K562 (cell line): ENCODE measurements at regions not wholly inside any gene's neighbourhood (a gene's known extent, or its start where the extent isn't known, plus 50 kb on each side); places are given as distances from the start of the nearest gene placed in this dataset.

Source experiments
- ATAC-seq: fragments of 200-7000 bp; cut with Tn5 transposase; 3 replicates; pipeline ENCODE4 v1.9.1; 2020; ENCODE audit warnings: moderate library complexity
- BruUV-seq: library from RNA; stranded (reverse); fragments of 400-500 nt; replicated peaks from 2 replicates; lab custom pipeline; 2021; lab: Mats Ljungman, UMichigan
- CTCF ChIA-PET: fragments of 300-600 bp; formaldehyde crosslinking; extraction: SDS; loops from one replicate; lab custom pipeline; 2021; ENCODE audit warnings: low intra/inter-chr PET ratio; lab: Yijun Ruan, JAX
- POLR2A ChIA-PET: fragments of 300-600, 350-650 bp; sonication (Branson Sonifier 250); formaldehyde crosslinking; extraction: SDS; loops from one replicate; lab custom pipeline; 2021; ENCODE audit warnings: antibody characterized with exemption, inconsistent platforms; lab: Yijun Ruan, JAX
- DNase-seq, 4 experiments: peaks; one replicate each; pipeline versions ENCODE4 v3.0.0 to v3.0.0-alpha.2; 2011 to 2018; ENCODE audit warnings: low spot score in 3 of 4, mixed read lengths in 3 of 4; ENCODE audit errors: extremely low read depth in 1 of 4
- FAIRE-seq: peaks from 2 replicates; lab custom pipeline; 2011; peaks lifted over from hg19 to GRCh38; lab: Jason Lieb, UNC
- H2AFZ ChIP-seq: 2 replicates; pipeline ENCODE4 v1.6.0; 2011; ENCODE audit warnings: low read depth, low read length, control low read depth, inconsistent platforms
- H3K27ac ChIP-seq: fragments of 200-600 bp; 3 replicates; pipeline ENCODE4 v1.8.0; 2011; ENCODE audit warnings: low read depth, mild to moderate bottlenecking, control low read depth, inconsistent platforms, low read length, moderate library complexity, mixed read lengths; ENCODE audit errors: extremely low read depth
- H3K27me3 ChIP-seq, 2 experiments: fragments of 300-600 bp in 1 of 2; 2 replicates in 1 of 2; 3 replicates in 1 of 2; pipeline versions ENCODE4 v1.6.0 to v1.8.0; 2011; ENCODE audit warnings: inconsistent platforms in 2 of 2, low read length in 2 of 2, mild to moderate bottlenecking in 1 of 2, mixed read lengths in 1 of 2, moderate library complexity in 1 of 2; ENCODE audit not compliant: control insufficient read depth in 2 of 2, insufficient read depth in 2 of 2
- H3K36me3 ChIP-seq: fragments of 300-600 bp; 3 replicates; pipeline ENCODE4 v1.8.0; 2011; ENCODE audit warnings: mild to moderate bottlenecking, low read length, inconsistent platforms; ENCODE audit not compliant: control insufficient read depth, insufficient read depth
- H3K4me1 ChIP-seq, 2 experiments: fragments of 200-600 bp in 1 of 2; replicated peaks in 1 of 2; 2 replicates in 1 of 2; 3 replicates in 1 of 2; pipeline versions ENCODE4 v1.5.1 to v1.8.0; 2011; ENCODE audit warnings: inconsistent platforms in 2 of 2, low read length in 2 of 2, mild to moderate bottlenecking in 1 of 2, mixed read lengths in 1 of 2, moderate library complexity in 1 of 2; ENCODE audit not compliant: control insufficient read depth in 2 of 2, insufficient read depth in 2 of 2
- H3K4me2 ChIP-seq: 2 replicates; pipeline ENCODE4 v1.6.1; 2011; ENCODE audit warnings: low read length, control low read depth, inconsistent platforms, mixed read lengths; ENCODE audit not compliant: insufficient read depth
- H3K4me3 ChIP-seq: fragments of 200-600 bp; sonication (generic), shearing (Covaris generic); 2 replicates; pipeline ENCODE4 v1.5.1; 2016; ENCODE audit warnings: control low read depth, inconsistent platforms
- H3K79me2 ChIP-seq: fragments of 200-600 bp; 3 replicates; pipeline ENCODE4 v1.8.0; 2011; ENCODE audit warnings: low read length, inconsistent platforms; ENCODE audit not compliant: control insufficient read depth, insufficient read depth
- H3K9ac ChIP-seq, 2 experiments: 2 replicates each; pipeline versions ENCODE4 v1.6.0 to v1.6.1; 2011; ENCODE audit warnings: low read depth in 2 of 2, low read length in 2 of 2, control low read depth in 1 of 2, inconsistent platforms in 1 of 2, mild to moderate bottlenecking in 1 of 2, mixed read lengths in 1 of 2; ENCODE audit not compliant: insufficient read depth in 1 of 2
- H3K9me1 ChIP-seq: one replicate; pipeline ENCODE4 v1.6.0; 2011; ENCODE audit warnings: inconsistent platforms, mild to moderate bottlenecking, low read length, moderate library complexity; ENCODE audit not compliant: control insufficient read depth, insufficient read depth
- H3K9me3 ChIP-seq: replicated peaks from 2 replicates; pipeline ENCODE4 v1.5.1; 2011; ENCODE audit warnings: low read depth, low read length, inconsistent platforms; ENCODE audit not compliant: control insufficient read depth, insufficient read depth
- H4K20me1 ChIP-seq: replicated peaks from 2 replicates; pipeline ENCODE4 v1.6.1; 2011; ENCODE audit warnings: low read length, inconsistent platforms, mixed read lengths; ENCODE audit not compliant: control insufficient read depth, insufficient read depth
- ARHGAP35 ChIP-seq: fragments of 450-650 bp; IDR thresholded peaks from 2 replicates; pipeline ENCODE4 v1.6.1; 2018; ENCODE audit not compliant: partially characterized antibody
- ARID1B ChIP-seq: fragments of 450-650 bp; IDR thresholded peaks from 2 replicates; pipeline ENCODE4 v1.6.1; 2016; ENCODE audit warnings: antibody characterized with exemption, mild to moderate bottlenecking, inconsistent platforms
- ATF4 ChIP-seq: fragments of 450-650 bp; formaldehyde crosslinking; IDR thresholded peaks from 2 replicates; pipeline ENCODE4 v1.4.0; 2022; ENCODE audit warnings: mild to moderate bottlenecking, moderate library complexity
- CREB3 ChIP-seq: fragments of 450-650 bp; conservative IDR thresholded peaks from 2 replicates; pipeline ENCODE4 v1.6.1; 2016; ENCODE audit warnings: missing genetic modification characterization, low read depth, mild to moderate bottlenecking, missing compliant biosample characterization, moderate library complexity
- DIDO1 ChIP-seq: fragments of 450-650 bp; IDR thresholded peaks from 2 replicates; pipeline ENCODE4 v1.6.1; 2016; ENCODE audit warnings: low read depth, missing biosample characterization, missing genetic modification characterization
- GATAD2A ChIP-seq: fragments of 450-650 bp; IDR thresholded peaks from 2 replicates; pipeline ENCODE4 v1.6.1; 2017
- ILK ChIP-seq: fragments of 450-650 bp; IDR thresholded peaks from 2 replicates; pipeline ENCODE4 v1.6.1; 2016; ENCODE audit warnings: missing genetic modification characterization, low read depth, mild to moderate bottlenecking, missing compliant biosample characterization, moderate library complexity, borderline replicate concordance
- MAFK ChIP-seq: IDR thresholded peaks from 2 replicates; pipeline ENCODE4 v1.6.1; 2011; ENCODE audit warnings: low read length, improper control_type of control experiment
- MLLT1 ChIP-seq, 2 experiments: fragments of 450-650 bp; IDR thresholded peaks; 2 replicates each; pipeline ENCODE4 v1.6.1; 2016
- NFIC ChIP-seq: fragments of 450-650 bp; IDR thresholded peaks from 2 replicates; pipeline ENCODE4 v1.6.1; 2017; ENCODE audit warnings: mild to moderate bottlenecking, inconsistent platforms
- NFIX ChIP-seq: fragments of 250-450 bp; sonication (Bioruptor Pico); IDR thresholded peaks from 2 replicates; pipeline ENCODE4 v1.4.0; 2020; ENCODE audit warnings: low read depth, mild to moderate bottlenecking, moderate library complexity
- NR0B1 ChIP-seq: fragments of 450-650 bp; IDR thresholded peaks from one replicate; pipeline ENCODE4 v1.6.1; 2018; ENCODE audit warnings: mild to moderate bottlenecking, moderate library complexity; ENCODE audit not compliant: partially characterized antibody
- SRSF1 ChIP-seq: fragments of 200-400 bp; formaldehyde crosslinking; IDR thresholded peaks from 2 replicates; pipeline ENCODE4 v1.6.1; 2017; ENCODE audit warnings: mild to moderate bottlenecking, low read depth, low read length, moderate library complexity
- ZEB2 ChIP-seq: fragments of 450-650 bp; IDR thresholded peaks from 2 replicates; pipeline ENCODE4 v1.6.1; 2016
- ZNF140 ChIP-seq: fragments of 250-450 bp; sonication (Bioruptor Pico); IDR thresholded peaks from 2 replicates; pipeline ENCODE4 v1.8.0; 2021; ENCODE audit warnings: moderate library complexity, mild to moderate bottlenecking, inconsistent platforms
- whole genome bisulfite sequencing: fragments of 100-300 bp; shearing (Covaris generic); methylation state at CpG from one replicate; pipeline ENCODE4 v1.1.6; 2016; ENCODE audit warnings: low coverage, mixed read lengths; ENCODE audit not compliant: insufficient coverage; ENCODE audit errors: missing lambda C conversion rate; 5-methylcytosine and 5-hydroxymethylcytosine counted together
- in situ Hi-C: fragments of 300-500 bp; cut with MboI; formaldehyde crosslinking; loops from 4 replicates; pipeline ENCODE4 v1.15.0; 2018; ENCODE audit warnings: inconsistent platforms, mixed read lengths
- intact Hi-C: fragments of 100-400 bp; cut with micrococcal nuclease; formaldehyde crosslinking; loops from 2 replicates; pipeline ENCODE4 v1.14.2; 2022

GRCh38 chr3:177610686-177611633, 413.7 kb upstream of the TBL1XR1 start:
- BruUV-seq, result no TSS peak
- intact Hi-C loops (no loop called here), in situ Hi-C loops (no loop called here)
- Histone ChIP-seq H3K9me3 (no peaks in the 10 kb centered on the region; the same call in 1 of the 2 replicates), H3K27me3 (no peaks in the 10 kb centered on the region), H3K36me3 (no peaks in the 10 kb centered on the region), H3K27ac (no peak overlapping the region), H3K4me2 (no peak overlapping the region), H3K79me2 (no peaks in the 10 kb centered on the region), H3K9me1 (no peaks in the 10 kb centered on the region), H3K4me1 (peaks cover 3 to 12% of the 10 kb centered on the region in 2 experiments; a peak in 3 of 5 replicates), H3K4me3 (no peak overlapping the region), H2AFZ (no peak overlapping the region), H4K20me1 (no peaks in the 10 kb centered on the region), H3K9ac (no peak overlapping the region)
- DNase-seq (no peak), ATAC-seq (no peak), FAIRE-seq (no peak)
- ChIA-PET CTCF (no interaction called here), POLR2A (interaction anchor here (1.0 kb wide), 1 partner anchor 8 kb away, joined by 3 read pairs; no protein-coding TSS in a partner anchor)
- 23% methylated on average over 5 of the region's 5 CpGs for WGBS
- no peak for TF ChIP-seq NR0B1
- no peak for TF ChIP-seq ILK
- no peak for TF ChIP-seq ZNF140 (CRISPR knock-in tag)
- no peak for TF ChIP-seq ZEB2
- no peak for TF ChIP-seq GATAD2A
- no peak for TF ChIP-seq ARID1B
- TF ChIP-seq DIDO1 (tag), result no peak
- TF ChIP-seq ATF4 (CRISPR knock-in tag), result no peak
- no peak for TF ChIP-seq CREB3 (tag)
- peak; percentile 69 for TF ChIP-seq NFIX (CRISPR knock-in tag)
- TF ChIP-seq SRSF1, result no peak
- no peak for TF ChIP-seq MLLT1 (IDR thresholded peaks at IDR 0.05)
- no peak for TF ChIP-seq ARHGAP35
- TF ChIP-seq NFIC, result peak; percentile 88
- TF ChIP-seq MAFK, result no peak
